NCI-H1417 treated with DMSO at 0.1 percent for 48 hours (cell line): ENCODE measurements at regions not wholly inside any gene's neighbourhood (a gene's known extent, or its start where the extent isn't known, plus 50 kb on each side); places are given as distances from the start of the nearest gene placed in this dataset.

Experiments
- DNase-seq: peaks from one replicate; lab custom pipeline; 2025; lab: John Stamatoyannopoulos, UW

GRCh38 chr14:86722612-86723253 lies 1192.8 kb downstream of the FLRT2 start:
- no peak for DNase-seq

- DNase-seq, result no peak
Observed at GRCh38 chr14:86714575-86714974, 1184.6 kb downstream of the FLRT2 start.

GRCh38 chr14:86714153-86714552 lies 1184.2 kb downstream of the FLRT2 start:
- no peak for DNase-seq

GRCh38 chr14:86712727-86713126 lies 1182.8 kb downstream of the FLRT2 start:
- DNase-seq, result no peak

GRCh38 chr14:86712176-86712575 lies 1182.2 kb downstream of the FLRT2 start:
- no peak for DNase-seq

DNA sequence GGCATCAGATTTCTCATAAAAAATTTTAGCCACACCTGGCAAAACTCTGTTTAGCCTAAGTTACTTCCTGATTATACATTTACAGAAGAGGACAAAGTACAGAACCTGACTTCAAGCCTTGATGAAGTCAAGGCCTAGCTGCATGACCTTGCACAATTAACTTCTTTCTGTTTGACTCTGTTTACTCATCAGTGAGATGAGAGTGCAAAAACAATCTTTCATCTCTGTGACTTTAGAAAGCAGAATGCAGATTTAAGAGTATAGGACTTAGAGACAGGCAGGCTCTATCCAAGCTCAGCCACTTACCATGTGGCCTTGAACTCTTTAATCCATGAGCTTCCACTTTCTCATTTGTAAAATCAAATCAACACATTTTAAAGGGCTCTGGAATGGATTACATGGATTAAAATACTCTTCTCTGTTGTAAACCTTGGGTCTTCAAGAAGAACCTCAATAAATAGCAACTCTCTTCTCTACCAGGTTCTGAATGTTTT lies 1178.9 kb downstream of the FLRT2 start:
- no peak for DNase-seq

- DNase-seq, result no peak
Observed at GRCh38 chr14:86707071-86707470, 1177.1 kb downstream of the FLRT2 start.

DNA sequence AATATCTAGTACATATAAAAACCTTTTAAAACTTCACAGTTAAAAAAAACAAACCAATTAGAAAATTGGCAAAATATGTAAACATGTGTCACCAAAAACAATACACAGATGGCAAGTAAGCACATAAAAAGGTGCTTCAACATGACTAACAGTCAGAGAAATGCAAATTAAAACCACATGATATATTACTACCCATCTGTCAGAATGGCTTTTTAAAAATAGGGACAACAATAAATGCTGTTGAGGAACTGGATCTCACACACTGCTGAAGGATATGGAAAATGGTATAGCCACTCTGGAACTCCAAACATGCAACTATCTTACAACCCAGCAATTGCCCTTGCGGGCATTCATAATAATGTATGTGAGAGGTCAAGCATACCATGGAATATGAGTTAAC lies 1153.6 kb downstream of the FLRT2 start:
- no peak for DNase-seq

DNA sequence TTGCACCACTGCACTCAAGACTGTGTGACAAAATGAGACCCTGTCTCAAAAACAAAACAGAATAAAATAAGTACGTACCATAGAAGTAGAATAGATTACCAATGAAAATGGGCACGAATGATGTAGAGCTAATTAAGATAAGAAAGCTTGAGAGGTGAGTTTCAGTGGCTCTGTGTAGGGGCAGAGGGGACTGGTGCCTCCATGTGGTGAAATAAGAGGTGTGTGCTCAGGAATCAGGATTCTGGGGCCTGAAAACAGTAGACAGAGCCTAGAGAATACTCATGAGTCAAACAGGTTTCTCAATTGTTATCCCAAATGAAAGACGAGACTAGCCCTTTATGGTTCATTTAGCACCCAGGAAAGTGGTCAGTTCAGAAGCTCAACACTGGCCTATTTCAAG lies 1145.1 kb downstream of the FLRT2 start:
- DNase-seq, result no peak

DNA sequence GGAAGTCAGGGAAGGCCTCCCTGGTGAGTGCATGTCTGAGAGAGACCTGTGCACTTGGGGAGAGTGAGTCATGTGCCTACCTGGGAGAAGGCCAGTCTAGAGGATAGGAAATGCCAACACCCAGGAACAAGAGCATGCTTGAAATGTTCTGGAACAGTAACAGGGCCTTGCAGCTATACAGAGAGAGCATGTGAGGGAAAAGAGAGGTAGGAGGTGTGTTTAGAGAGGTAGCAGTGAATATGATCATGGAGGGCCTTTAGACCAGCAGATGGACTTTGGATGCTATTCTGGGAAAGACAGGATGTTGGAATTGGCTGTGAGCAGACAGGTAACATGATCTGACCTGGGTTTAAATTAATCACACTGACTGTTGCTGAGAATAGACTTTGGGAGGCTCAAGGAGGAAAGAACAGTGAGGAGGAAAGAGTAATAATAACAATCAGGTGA lies 1143.6 kb downstream of the FLRT2 start:
- DNase-seq, result no peak

- DNase-seq, result no peak
Observed at GRCh38 chr14:86672080-86672479, 1142.1 kb downstream of the FLRT2 start.

- no peak for DNase-seq
Observed at GRCh38 chr14:86665975-86666374, 1136.0 kb downstream of the FLRT2 start.

DNA sequence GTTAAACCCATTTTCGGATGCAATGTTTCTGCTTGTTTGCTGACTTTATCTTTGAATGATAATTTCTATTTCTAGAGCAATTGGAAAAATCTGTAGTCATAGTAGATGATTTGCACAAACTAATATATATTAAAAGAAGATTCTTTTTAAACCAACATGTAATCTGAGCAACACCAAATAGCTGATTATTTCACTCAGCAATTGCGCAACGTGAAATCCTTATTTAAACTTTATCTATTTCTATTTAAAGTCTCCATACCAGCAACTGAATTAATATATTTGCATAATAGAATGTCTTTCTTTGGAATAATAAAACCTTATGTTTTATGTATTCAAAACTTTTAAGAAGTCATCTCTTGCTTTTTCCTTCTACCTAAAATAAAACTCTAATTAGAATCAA lies 1132.4 kb downstream of the FLRT2 start:
- no peak for DNase-seq

DNA sequence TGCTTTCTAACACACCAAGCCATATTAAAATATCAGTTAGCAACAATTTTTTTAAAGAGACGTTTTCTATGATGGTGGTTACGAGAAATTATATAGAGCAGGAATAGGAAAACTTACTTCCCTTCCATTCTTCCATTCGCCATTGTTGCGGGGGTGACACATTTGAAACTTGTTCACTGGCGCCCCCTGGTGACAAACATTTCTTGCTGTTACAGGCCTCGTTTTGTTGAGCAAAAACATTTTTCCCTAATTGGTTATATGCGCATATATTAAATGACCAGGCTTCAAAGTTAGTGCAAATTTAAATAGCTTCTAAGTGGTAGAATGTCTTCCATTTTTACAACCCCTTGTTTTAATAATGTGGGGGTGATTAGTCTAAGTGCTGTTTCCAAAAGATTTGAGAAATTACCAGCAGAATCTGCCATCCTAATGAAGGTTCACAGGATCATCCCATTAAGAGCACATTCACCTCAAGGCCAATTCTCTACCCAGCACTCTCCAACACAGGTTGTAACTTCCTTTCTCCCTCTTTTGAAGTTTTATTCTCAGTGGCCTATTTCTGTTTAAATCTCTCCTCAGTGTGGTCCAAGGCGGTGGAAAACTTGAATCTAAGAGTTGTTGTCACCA lies 1124.7 kb downstream of the FLRT2 start:
- DNase-seq, result no peak

GRCh38 chr14:86652526-86652925 lies 1122.6 kb downstream of the FLRT2 start:
- no peak for DNase-seq

DNA sequence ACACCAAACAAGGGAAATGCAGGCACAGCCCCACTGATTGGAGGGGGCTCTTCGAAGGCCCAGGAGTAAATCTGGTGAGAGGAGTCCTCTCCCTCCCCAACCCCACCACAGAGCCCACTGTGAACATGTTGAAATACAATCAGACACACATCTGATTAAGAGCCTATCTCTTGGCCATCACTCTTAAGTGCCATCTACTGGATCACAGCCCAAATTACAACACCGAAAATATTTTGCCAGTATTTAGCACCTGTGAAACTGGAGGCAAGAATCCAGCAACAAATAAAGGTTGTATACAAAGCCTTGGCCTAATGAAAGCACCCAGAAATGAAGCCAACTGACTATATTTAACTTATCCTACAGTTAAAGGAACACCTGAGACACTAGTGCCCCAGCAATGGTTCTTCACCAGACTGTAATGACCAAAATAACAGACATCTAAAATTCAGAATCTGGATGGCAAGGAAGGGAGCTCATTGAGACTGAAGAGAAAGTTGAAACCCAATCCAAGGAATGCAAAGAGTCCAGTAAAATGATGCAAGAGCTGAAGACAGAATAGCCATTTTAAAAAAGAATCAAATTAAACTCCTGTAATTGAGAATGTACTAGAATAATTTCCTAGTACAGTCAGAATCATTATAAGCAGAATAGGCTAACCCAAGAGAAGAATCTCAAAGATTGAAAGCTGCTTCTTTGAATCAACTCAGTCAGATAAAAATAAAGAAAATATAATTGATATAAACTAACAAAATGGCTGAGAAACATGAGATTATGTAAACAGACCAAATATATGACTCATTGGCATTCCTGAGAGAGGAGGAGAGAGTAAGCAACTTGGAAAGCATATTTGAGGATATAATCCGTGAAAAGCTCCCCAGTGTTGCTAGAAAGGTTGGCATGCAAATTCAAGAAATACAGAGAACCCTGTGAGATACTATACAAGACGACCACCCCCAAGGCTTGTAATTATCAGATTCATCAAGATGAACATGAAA lies 1117.0 kb downstream of the FLRT2 start:
- no peak for DNase-seq

DNA sequence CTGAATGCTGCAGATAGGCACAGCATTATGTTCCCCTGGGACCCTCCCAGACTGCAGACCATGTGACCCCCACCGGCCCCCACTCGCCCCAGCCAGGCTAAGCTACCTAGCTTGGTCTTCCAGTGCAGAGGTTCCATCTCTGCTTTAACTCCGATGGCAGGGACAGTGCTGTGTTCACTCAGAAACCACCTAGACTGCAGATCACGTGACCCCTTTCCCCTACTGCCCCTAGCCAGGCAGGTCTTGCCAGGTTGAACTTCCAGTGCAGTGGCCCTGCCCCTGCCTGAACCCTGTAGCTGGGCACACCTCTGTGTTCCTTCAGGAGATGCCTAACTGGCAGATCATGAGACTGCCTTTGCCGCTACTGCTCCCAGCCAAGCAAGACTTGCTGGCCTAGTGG lies 1116.2 kb downstream of the FLRT2 start:
- no peak for DNase-seq

DNA sequence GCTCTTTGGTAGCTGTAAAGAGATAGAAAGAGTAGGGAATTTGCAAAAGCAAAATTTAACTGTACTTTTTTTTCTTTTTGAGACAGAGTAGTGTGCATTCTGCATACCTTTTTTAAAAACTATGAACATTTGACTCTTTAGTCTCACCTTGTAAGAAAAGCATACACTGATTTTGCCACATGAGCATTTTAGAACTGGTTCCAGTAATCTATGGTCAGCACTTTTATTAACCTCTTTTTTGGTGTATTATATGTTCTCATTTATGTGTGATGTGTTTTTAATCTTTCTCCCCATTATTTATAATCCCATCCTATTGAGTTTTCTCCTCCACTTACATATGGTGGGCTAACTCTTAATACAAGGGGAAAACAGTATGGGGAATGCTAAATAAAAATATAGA lies 1111.4 kb downstream of the FLRT2 start:
- no peak for DNase-seq

DNA sequence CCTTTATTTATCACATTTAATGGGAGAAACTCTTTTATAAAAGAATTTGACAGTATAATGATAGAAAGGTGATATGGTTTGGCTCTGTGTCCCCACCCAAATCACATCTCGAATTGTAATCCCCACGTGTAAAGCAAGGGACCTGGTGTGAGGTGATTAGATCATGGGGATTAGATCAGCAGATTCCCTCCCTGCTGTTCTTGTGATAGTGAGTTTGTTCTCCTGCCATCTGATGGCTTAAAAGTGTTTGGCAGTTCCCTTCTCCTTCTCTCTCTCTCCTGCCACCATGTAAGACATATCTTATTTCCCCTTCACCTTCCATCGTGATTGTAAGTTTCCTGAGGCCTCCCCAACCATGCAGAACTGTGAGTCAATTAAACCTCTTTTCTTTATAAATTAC lies 1110.3 kb downstream of the FLRT2 start:
- DNase-seq, result no peak

- DNase-seq, result no peak
Observed at GRCh38 chr14:86639666-86640065, 1109.7 kb downstream of the FLRT2 start.

- DNase-seq, result no peak
Observed at GRCh38 chr14:86639146-86639545, 1109.2 kb downstream of the FLRT2 start.

GRCh38 chr14:86627080-86627479 lies 1097.1 kb downstream of the FLRT2 start:
- DNase-seq, result no peak

DNA sequence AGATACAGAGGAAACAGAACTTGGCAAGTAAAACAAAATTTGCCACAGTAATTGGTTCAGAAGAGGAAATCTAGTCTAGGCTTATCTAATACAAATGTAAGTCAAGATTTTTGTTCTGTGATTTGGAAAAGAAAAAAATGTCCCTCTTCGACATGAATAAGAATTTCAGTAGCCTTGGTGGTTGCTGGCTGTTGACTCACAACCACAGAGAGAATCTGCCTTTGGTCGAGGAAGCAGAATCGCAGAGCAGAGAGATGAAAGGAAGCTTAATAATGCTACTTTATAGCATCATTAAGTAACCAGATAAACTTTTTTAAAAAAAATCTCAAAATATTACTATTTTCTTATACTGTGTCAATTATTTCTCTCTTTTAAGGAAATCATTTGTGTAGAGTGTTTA lies 1096.6 kb downstream of the FLRT2 start:
- DNase-seq, result no peak
